Vagina (tissue), 2 donors: ENCODE measurements at regions not wholly inside any gene's neighbourhood (a gene's known extent, or its start where the extent isn't known, plus 50 kb on each side); places are given as distances from the start of the nearest gene placed in this dataset.

Source experiments
- POLR2A ChIP-seq, 2 donors: fragments of 450-650 bp; IDR thresholded peaks; one replicate each; pipeline ENCODE4 v1.6.1; 2017; ENCODE audit warnings: antibody characterized with exemption in 2 of 2, mild to moderate bottlenecking in 2 of 2, moderate library complexity in 2 of 2
- TF ChIP-seq, protein P1 (sequence below), 3 experiments: fragments of 450-650 bp in 2 of 3; fragments of 200-600 bp in 1 of 3; sonication (generic) in 1 of 3; IDR thresholded peaks; one replicate each; pipeline ENCODE4 v1.5.1; 2017 to 2019; ENCODE audit warnings: antibody characterized with exemption in 3 of 3, mild to moderate bottlenecking in 2 of 3, moderate library complexity in 2 of 3

DNA sequence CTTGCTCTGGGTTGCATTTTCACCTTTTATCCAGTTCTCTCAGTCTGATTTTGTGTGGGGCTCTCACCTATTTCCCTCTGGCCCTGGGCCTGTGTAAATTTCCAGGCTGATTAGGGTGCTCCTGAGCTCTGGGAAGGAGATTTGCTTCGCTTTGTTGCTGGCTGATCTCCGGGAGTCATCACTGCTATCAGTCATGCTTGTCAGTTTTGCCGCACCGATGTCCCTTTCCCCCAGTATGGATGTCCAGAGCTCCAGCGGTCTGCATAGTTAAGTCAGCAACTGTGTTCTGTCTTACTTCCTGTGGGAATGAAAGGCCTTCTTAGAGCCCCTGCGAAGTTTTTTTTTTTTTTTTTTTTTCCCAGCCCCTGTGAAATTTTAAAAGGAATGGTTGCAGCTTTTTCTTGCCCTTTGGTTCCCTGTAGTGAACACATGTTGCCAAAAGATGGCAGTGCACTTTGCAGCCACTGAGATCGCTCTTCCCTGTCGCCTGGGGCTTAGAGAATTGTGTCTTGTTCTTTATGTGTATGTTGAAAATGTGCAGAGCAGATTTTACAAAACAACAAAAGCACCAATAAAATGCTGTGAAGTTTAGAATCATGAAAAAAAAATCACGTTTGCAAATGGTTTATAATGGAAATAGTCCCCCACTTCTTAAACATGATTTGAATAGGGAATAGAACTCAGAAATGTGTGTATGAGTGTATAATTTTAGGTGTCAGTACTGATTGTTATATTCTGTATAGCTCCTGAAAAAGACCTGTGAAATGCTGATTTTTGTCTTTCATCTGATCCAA is 109.1 kb upstream of the SLC4A4 start:
- no peak for TF ChIP-seq POLR2A (IDR thresholded peaks at IDR 0.05)
- TF ChIP-seq, protein P1, sequence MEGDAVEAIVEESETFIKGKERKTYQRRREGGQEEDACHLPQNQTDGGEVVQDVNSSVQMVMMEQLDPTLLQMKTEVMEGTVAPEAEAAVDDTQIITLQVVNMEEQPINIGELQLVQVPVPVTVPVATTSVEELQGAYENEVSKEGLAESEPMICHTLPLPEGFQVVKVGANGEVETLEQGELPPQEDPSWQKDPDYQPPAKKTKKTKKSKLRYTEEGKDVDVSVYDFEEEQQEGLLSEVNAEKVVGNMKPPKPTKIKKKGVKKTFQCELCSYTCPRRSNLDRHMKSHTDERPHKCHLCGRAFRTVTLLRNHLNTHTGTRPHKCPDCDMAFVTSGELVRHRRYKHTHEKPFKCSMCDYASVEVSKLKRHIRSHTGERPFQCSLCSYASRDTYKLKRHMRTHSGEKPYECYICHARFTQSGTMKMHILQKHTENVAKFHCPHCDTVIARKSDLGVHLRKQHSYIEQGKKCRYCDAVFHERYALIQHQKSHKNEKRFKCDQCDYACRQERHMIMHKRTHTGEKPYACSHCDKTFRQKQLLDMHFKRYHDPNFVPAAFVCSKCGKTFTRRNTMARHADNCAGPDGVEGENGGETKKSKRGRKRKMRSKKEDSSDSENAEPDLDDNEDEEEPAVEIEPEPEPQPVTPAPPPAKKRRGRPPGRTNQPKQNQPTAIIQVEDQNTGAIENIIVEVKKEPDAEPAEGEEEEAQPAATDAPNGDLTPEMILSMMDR (IDR thresholded peaks at IDR 0.05) = no peak
